NCI-H187 (cell line): ENCODE measurements at regions not wholly inside any gene's neighbourhood (a gene's known extent, or its start where the extent isn't known, plus 50 kb on each side); places are given as distances from the start of the nearest gene placed in this dataset.

ENCODE experiments used
- DNase-seq, 2 experiments: peaks; one replicate each; lab custom pipeline; 2025; lab: John Stamatoyannopoulos, UW

- DNase-seq: no peak
Observed at GRCh38 chr5:67515020-67515689, 318.6 kb upstream of the CD180 start.

- DNase-seq: no peak
Observed at GRCh38 chr5:67512758-67513157, 316.2 kb upstream of the CD180 start.

- no peak for DNase-seq
Observed at GRCh38 chr5:67511911-67512310, 315.3 kb upstream of the CD180 start.

- DNase-seq: no peak
Observed at GRCh38 chr5:67510204-67510603, 313.6 kb upstream of the CD180 start.

- no peak for DNase-seq
Observed at GRCh38 chr5:67509402-67510186, 313.0 kb upstream of the CD180 start.

- DNase-seq: no peak
Observed at GRCh38 chr5:67506241-67506640, 309.6 kb upstream of the CD180 start.

GRCh38 chr5:67502951-67503350 lies 306.4 kb upstream of the CD180 start:
- DNase-seq: no peak

- no peak for DNase-seq
Observed at GRCh38 chr5:67496051-67496450, 299.5 kb upstream of the CD180 start.

GRCh38 chr5:67495072-67495471 lies 298.5 kb upstream of the CD180 start:
- peak in 1 of 2 experiments; percentile 39 for DNase-seq

- peak; percentile 80 to 94 for DNase-seq
Observed at GRCh38 chr5:67494186-67494855, 297.7 kb upstream of the CD180 start.

GRCh38 chr5:67493676-67494075 lies 297.1 kb upstream of the CD180 start:
- DNase-seq: peak; percentile 31 to 80

- no peak for DNase-seq
Observed at GRCh38 chr5:67490543-67491321, 294.1 kb upstream of the CD180 start.

GRCh38 chr5:67488885-67489284 lies 292.3 kb upstream of the CD180 start:
- DNase-seq: no peak

GRCh38 chr5:67487862-67488261 lies 291.3 kb upstream of the CD180 start:
- no peak for DNase-seq

- no peak for DNase-seq
Observed at GRCh38 chr5:67483453-67484030, 286.9 kb upstream of the CD180 start.

GRCh38 chr5:67481362-67481761 lies 284.8 kb upstream of the CD180 start:
- DNase-seq: no peak

- no peak for DNase-seq
Observed at GRCh38 chr5:67478337-67478736, 281.7 kb upstream of the CD180 start.

- DNase-seq: no peak
Observed at GRCh38 chr5:67476995-67477394, 280.4 kb upstream of the CD180 start.

- DNase-seq: no peak
Observed at GRCh38 chr5:67476531-67476930, 279.9 kb upstream of the CD180 start.

- DNase-seq: no peak
Observed at GRCh38 chr5:67475489-67475888, 278.9 kb upstream of the CD180 start.

GRCh38 chr5:67474597-67475238 lies 278.1 kb upstream of the CD180 start:
- no peak for DNase-seq
